ENCODE measurements at regions not wholly inside any gene's neighbourhood (a gene's known extent, or its start where the extent isn't known, plus 50 kb on each side); places are given as distances from the start of the nearest gene placed in this dataset.

- DNase-seq = no peak
Measured at GRCh38 chr13:85742355-85742754, 56.9 kb downstream of the SLITRK6 start.

- no peak for DNase-seq
Measured at GRCh38 chr13:85741017-85741416, 58.2 kb downstream of the SLITRK6 start.

- no peak for DNase-seq
Measured at GRCh38 chr13:85738696-85739320, 60.4 kb downstream of the SLITRK6 start.

- no peak for DNase-seq
Measured at GRCh38 chr13:85737952-85738351, 61.3 kb downstream of the SLITRK6 start.

GRCh38 chr13:85729296-85729695 is 69.9 kb downstream of the SLITRK6 start:
- no peak for DNase-seq

- DNase-seq = no peak
Measured at GRCh38 chr13:85728811-85729210, 70.4 kb downstream of the SLITRK6 start.

- no peak for DNase-seq
Measured at GRCh38 chr13:85725433-85725832, 73.8 kb downstream of the SLITRK6 start.

- DNase-seq = no peak
Measured at GRCh38 chr13:85724546-85725432, 74.4 kb downstream of the SLITRK6 start.

GRCh38 chr13:85719749-85720148 is 79.5 kb downstream of the SLITRK6 start:
- DNase-seq = no peak

GRCh38 chr13:85717921-85718320 is 81.3 kb downstream of the SLITRK6 start:
- no peak for DNase-seq

GRCh38 chr13:85710545-85710944 is 88.7 kb downstream of the SLITRK6 start:
- DNase-seq = no peak

GRCh38 chr13:85709721-85710120 is 89.5 kb downstream of the SLITRK6 start:
- DNase-seq = no peak

- no peak for DNase-seq
Measured at GRCh38 chr13:85709072-85709471, 90.1 kb downstream of the SLITRK6 start.

- DNase-seq = no peak
Measured at GRCh38 chr13:85700906-85701305, 98.3 kb downstream of the SLITRK6 start.

- DNase-seq = no peak
Measured at GRCh38 chr13:85698256-85698655, 101.0 kb downstream of the SLITRK6 start.

- no peak for DNase-seq
Measured at GRCh38 chr13:85694992-85695391, 104.2 kb downstream of the SLITRK6 start.

- DNase-seq = no peak
Measured at GRCh38 chr13:85693889-85694511, 105.2 kb downstream of the SLITRK6 start.

GRCh38 chr13:85690368-85690767 is 108.9 kb downstream of the SLITRK6 start:
- DNase-seq = no peak

GRCh38 chr13:85685436-85685835 is 113.8 kb downstream of the SLITRK6 start:
- no peak for DNase-seq

GRCh38 chr13:85675151-85675907 is 123.9 kb downstream of the SLITRK6 start:
- DNase-seq = no peak

- no peak for DNase-seq
Measured at GRCh38 chr13:85671336-85671735, 127.9 kb downstream of the SLITRK6 start.

- no peak for DNase-seq
Measured at GRCh38 chr13:85666356-85666755, 132.9 kb downstream of the SLITRK6 start.

GRCh38 chr13:85665286-85665685 is 133.9 kb downstream of the SLITRK6 start:
- DNase-seq = no peak

Measured in CD4-positive, alpha-beta T cell treated with Interferon gamma for 1 hour (primary cell).